IPS-18a (cell line): ENCODE measurements at regions not wholly inside any gene's neighbourhood (a gene's known extent, or its start where the extent isn't known, plus 50 kb on each side); places are given as distances from the start of the nearest gene placed in this dataset.

Source experiments
- H3K27ac ChIP-seq: one replicate; pipeline ENCODE4 v1.5.1; 2013; ENCODE audit warnings: low read length
- H3K27me3 ChIP-seq: one replicate; pipeline ENCODE4 v1.6.1; 2013; ENCODE audit warnings: mild to moderate bottlenecking, low read length; ENCODE audit not compliant: control insufficient read depth, insufficient read depth
- H3K36me3 ChIP-seq: one replicate; pipeline ENCODE4 v1.6.1; 2013; ENCODE audit warnings: low read depth, low read length; ENCODE audit not compliant: control insufficient read depth
- H3K4me1 ChIP-seq: one replicate; pipeline ENCODE4 v1.6.1; 2013; ENCODE audit warnings: low read depth, low read length; ENCODE audit not compliant: control insufficient read depth
- H3K4me3 ChIP-seq: one replicate; pipeline ENCODE4 v1.5.1; 2013; ENCODE audit warnings: low read length
- H3K9ac ChIP-seq: one replicate; pipeline ENCODE4 v1.6.1; 2013; ENCODE audit warnings: mild to moderate bottlenecking, low read length, moderate library complexity
- H3K9me3 ChIP-seq: one replicate; pipeline ENCODE4 v1.6.1; 2013; ENCODE audit warnings: low read depth, low read length; ENCODE audit not compliant: control insufficient read depth

GRCh38 chr2:136381722-136382633 lies 264.0 kb upstream of the CXCR4 start:
- no peaks in the 10 kb centered on the region for H3K36me3 ChIP-seq
- H3K9ac ChIP-seq = no peak overlapping the region
- H3K27me3 ChIP-seq = no peaks in the 10 kb centered on the region
- H3K4me3 ChIP-seq = no peak overlapping the region
- no peaks in the 10 kb centered on the region for H3K4me1 ChIP-seq
- H3K27ac ChIP-seq = no peak overlapping the region
- H3K9me3 ChIP-seq = no peaks in the 10 kb centered on the region

DNA sequence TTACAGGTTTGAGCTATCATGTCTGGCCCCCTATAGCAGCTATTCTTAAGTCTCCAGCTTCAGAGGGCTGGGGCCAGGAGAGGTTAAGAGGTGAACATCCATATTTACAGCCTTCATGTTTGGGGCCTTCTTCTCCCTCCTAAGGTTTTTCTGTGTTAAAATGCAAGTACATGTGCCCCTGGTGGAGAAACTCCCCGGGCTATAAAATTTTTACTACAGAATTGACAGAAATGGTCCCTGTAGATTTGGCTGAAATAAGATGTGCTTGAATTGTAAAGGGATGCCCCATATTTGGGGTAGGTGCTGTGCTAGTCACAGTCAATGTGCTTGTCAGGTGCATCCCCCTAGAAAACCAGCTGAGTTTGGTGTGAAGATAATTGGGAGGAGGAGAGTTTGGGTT lies 263.3 kb upstream of the CXCR4 start:
- H3K36me3 ChIP-seq = no peaks in the 10 kb centered on the region
- no peaks in the 10 kb centered on the region for H3K4me1 ChIP-seq
- no peaks in the 10 kb centered on the region for H3K27me3 ChIP-seq
- H3K9me3 ChIP-seq = no peaks in the 10 kb centered on the region
- no peak overlapping the region for H3K27ac ChIP-seq
- no peak overlapping the region for H3K9ac ChIP-seq
- H3K4me3 ChIP-seq = no peak overlapping the region

GRCh38 chr2:136378712-136379595 lies 261.0 kb upstream of the CXCR4 start:
- Histone ChIP-seq H3K9ac (no peak overlapping the region), H3K27ac (no peak overlapping the region), H3K4me1 (no peaks in the 10 kb centered on the region), H3K36me3 (no peaks in the 10 kb centered on the region), H3K9me3 (no peaks in the 10 kb centered on the region), H3K4me3 (no peak overlapping the region), H3K27me3 (no peaks in the 10 kb centered on the region)

DNA sequence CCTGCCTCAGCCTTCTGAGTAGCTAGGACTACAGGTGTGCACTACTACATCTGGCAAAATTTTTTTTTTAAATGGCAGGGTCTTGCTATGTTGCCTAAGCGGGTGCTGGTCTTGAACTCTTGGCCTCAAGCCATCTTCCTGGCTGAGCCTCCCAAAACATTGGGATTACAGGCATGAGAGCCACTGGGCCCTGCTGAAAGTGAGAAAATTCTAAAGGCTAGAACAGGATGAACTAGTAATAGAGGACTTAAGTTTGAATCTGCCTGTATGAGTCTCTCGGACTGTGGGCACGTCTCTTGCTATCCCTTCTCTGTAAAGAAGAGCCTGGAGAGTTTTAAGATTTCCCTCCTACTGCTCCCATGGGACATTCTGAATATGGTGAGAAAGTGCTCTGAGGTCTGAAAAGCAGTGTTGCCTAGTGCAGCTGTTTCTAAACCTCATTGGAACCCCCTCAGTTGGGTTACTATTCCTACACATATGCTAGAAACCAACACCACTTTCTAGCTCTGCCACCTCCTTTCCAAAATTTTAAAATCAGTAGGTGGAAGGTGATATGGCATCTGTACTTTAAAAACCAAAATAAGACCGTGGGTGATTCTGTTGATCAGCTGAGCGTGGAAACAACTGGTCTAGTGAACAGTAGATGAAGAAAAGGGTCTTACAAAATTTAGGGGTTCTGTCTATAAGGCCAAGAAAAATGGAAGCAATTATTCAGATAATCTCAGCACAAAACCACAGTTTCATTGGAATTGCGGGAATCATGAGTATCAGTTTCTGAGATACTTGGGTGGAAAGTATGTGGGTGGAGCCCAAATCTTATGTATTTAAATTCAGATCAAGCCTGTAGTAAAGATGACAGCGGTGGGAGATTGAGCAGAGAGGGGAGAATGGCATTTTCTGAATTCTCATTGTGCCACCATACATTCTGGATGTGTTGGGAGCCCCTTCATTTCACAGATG lies 259.8 kb upstream of the CXCR4 start:
- no peaks in the 10 kb centered on the region for H3K4me1 ChIP-seq
- H3K4me3 ChIP-seq = no peak overlapping the region
- H3K27me3 ChIP-seq = no peaks in the 10 kb centered on the region
- H3K9ac ChIP-seq = no peak overlapping the region
- no peaks in the 10 kb centered on the region for H3K36me3 ChIP-seq
- no peaks in the 10 kb centered on the region for H3K9me3 ChIP-seq
- no peak overlapping the region for H3K27ac ChIP-seq

DNA sequence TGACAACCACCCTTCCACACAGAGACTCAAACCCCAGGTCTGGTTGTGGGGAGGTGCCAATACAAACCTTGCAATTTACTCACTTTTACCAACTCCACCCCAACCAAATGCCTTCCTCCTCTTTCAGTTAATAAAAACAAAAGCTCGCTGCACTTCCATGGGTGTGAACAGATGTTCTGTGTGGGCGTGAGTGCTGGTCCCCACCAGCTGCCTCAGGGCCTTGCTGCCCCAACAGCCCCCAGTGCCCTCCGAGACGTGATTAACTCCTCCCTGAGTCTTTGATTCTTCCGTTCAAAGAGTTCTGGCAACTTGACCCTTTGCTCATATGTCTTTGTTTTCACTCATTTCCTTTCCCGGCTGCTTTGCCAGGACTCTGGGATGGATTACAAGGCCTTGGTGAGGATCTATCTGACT lies 258.9 kb upstream of the CXCR4 start:
- Histone ChIP-seq H3K27ac (no peak overlapping the region), H3K9ac (no peak overlapping the region), H3K4me1 (no peaks in the 10 kb centered on the region), H3K4me3 (no peak overlapping the region), H3K9me3 (no peaks in the 10 kb centered on the region), H3K27me3 (no peaks in the 10 kb centered on the region), H3K36me3 (no peaks in the 10 kb centered on the region)

GRCh38 chr2:136376211-136376610 lies 258.3 kb upstream of the CXCR4 start:
- Histone ChIP-seq H3K27me3 (no peaks in the 10 kb centered on the region), H3K9ac (no peak overlapping the region), H3K9me3 (no peaks in the 10 kb centered on the region), H3K27ac (no peak overlapping the region), H3K4me3 (no peak overlapping the region), H3K36me3 (no peaks in the 10 kb centered on the region), H3K4me1 (no peaks in the 10 kb centered on the region)

GRCh38 chr2:136375017-136375901 lies 257.3 kb upstream of the CXCR4 start:
- no peak overlapping the region for H3K9ac ChIP-seq

DNA sequence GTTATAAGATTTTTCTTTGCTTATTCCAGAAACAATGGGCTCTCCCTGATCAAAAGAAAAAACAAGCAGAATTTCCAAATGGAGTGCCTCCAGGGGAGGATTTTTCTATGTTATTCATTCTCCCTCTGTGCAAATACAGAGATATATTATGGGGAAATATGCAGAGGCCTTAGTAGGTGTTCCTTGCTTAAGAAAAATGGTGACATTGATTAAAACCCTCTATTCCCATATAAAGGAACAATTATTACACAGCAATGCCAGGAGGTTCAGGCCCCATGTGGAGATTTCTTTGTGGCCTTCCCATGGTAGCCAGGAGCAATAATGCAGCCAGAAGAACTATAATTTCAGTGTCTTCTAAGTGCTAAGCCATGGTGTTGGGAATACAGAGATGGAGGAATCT lies 255.9 kb upstream of the CXCR4 start:
- no peaks in the 10 kb centered on the region for H3K4me1 ChIP-seq
- no peak overlapping the region for H3K27ac ChIP-seq
- H3K4me3 ChIP-seq = no peak overlapping the region
- H3K9me3 ChIP-seq = no peaks in the 10 kb centered on the region
- H3K9ac ChIP-seq = no peak overlapping the region
- no peaks in the 10 kb centered on the region for H3K27me3 ChIP-seq
- H3K36me3 ChIP-seq = no peaks in the 10 kb centered on the region

More at GRCh38 chr2:136375017-136375901, 257.3 kb upstream of the CXCR4 start:
- H3K36me3 ChIP-seq = no peaks in the 10 kb centered on the region
- H3K4me1 ChIP-seq = no peaks in the 10 kb centered on the region
- H3K4me3 ChIP-seq = no peak overlapping the region
- H3K9me3 ChIP-seq = no peaks in the 10 kb centered on the region
- no peaks in the 10 kb centered on the region for H3K27me3 ChIP-seq
- H3K27ac ChIP-seq = no peak overlapping the region

DNA sequence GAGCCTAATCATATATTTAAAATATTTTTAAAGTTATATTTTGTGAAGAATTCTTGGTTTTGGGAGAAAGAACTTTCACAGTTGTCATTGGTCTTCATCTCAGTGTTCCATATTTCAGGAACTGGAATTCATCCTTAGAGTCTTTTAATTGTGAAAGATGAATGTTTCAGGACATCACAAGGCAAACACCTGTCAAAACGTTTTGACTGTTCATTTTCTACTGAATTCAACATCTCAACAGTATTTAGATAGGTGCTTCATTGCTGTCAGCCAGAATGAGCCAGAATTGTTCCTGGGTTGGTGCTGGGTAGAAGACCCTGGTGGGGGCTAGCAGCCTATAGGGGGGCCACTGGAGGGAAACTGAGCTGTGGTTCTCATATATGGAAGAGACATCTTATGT lies 255.1 kb upstream of the CXCR4 start:
- no peaks in the 10 kb centered on the region for H3K9me3 ChIP-seq
- H3K27me3 ChIP-seq = no peaks in the 10 kb centered on the region
- no peaks in the 10 kb centered on the region for H3K4me1 ChIP-seq
- no peak overlapping the region for H3K27ac ChIP-seq
- H3K9ac ChIP-seq = no peak overlapping the region
- no peaks in the 10 kb centered on the region for H3K36me3 ChIP-seq
- no peak overlapping the region for H3K4me3 ChIP-seq

GRCh38 chr2:136363900-136364299 lies 246.0 kb upstream of the CXCR4 start:
- Histone ChIP-seq H3K4me3 (no peak overlapping the region), H3K27ac (no peak overlapping the region), H3K4me1 (no peaks in the 10 kb centered on the region), H3K36me3 (no peaks in the 10 kb centered on the region), H3K27me3 (no peaks in the 10 kb centered on the region), H3K9ac (no peak overlapping the region), H3K9me3 (no peaks in the 10 kb centered on the region)
